Thymus (tissue), 11 donors: ENCODE measurements at regions not wholly inside any gene's neighbourhood (a gene's known extent, or its start where the extent isn't known, plus 50 kb on each side); places are given as distances from the start of the nearest gene placed in this dataset.

Experiments used
- DNase-seq, 9 donors: peaks; one replicate each; pipeline ENCODE4 v3.0.0-alpha.2; 2013; ENCODE audit warnings: low spot score in 9 of 9, low read depth in 6 of 9, missing footprints in 1 of 9
- H3K27ac ChIP-seq, 2 donors: one replicate each; pipeline ENCODE4 v1.5.1; 2013; ENCODE audit warnings: control low read depth in 1 of 2, low read depth in 1 of 2, low read length in 1 of 2, mild to moderate bottlenecking in 1 of 2, moderate library complexity in 1 of 2
- H3K27me3 ChIP-seq, 2 donors: one replicate each; pipeline ENCODE4 v1.5.1; 2013; ENCODE audit warnings: low read length in 1 of 2; ENCODE audit not compliant: control insufficient read depth in 2 of 2, insufficient read depth in 1 of 2
- H3K36me3 ChIP-seq, 2 donors: one replicate each; pipeline ENCODE4 v1.5.1; 2013; ENCODE audit warnings: low read length in 1 of 2, mild to moderate bottlenecking in 1 of 2, moderate library complexity in 1 of 2; ENCODE audit not compliant: control insufficient read depth in 2 of 2, insufficient read depth in 2 of 2
- H3K4me1 ChIP-seq, 2 donors: one replicate each; pipeline ENCODE4 v1.5.1; 2013; ENCODE audit warnings: low read length in 2 of 2; ENCODE audit not compliant: control insufficient read depth in 2 of 2, insufficient read depth in 2 of 2
- H3K4me3 ChIP-seq, 2 donors: one replicate each; pipeline ENCODE4 v1.5.1; 2013; ENCODE audit warnings: low read length in 2 of 2, control low read depth in 1 of 2, mild to moderate bottlenecking in 1 of 2
- H3K9me3 ChIP-seq, 2 donors: one replicate each; pipeline ENCODE4 v1.5.1; 2013; ENCODE audit warnings: low read length in 1 of 2, mild to moderate bottlenecking in 1 of 2; ENCODE audit not compliant: control insufficient read depth in 2 of 2, insufficient read depth in 1 of 2
- WGBS: extraction: QIAGEN DNeasy Blood & Tissue Kit; methylation state at CpG from one replicate; pipeline ENCODE4 v1.1.7; 2013; 5-methylcytosine and 5-hydroxymethylcytosine counted together
- donor health status: healthy.

DNA sequence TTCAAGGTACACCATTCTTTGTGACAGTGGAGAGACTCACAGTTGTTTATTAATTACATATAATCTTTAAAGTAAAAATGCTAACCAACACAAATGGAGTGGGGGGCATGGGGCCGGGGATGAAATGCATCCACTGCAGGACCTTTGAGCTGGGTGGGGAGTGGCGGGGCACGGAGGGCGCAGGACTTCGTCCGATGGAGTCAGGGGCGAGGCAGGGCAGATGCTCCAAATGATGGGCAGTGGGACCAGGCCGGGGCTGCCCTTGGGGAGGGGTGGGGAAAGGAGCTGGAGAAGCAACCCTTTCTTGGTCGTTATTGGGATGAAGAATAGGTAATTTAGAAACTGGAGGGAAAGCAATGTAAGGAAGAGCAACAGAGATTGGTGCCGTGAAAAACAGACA is 220.0 kb downstream of the TEX29 start:
- no peak overlapping the region for H3K4me3 ChIP-seq
- H3K27ac ChIP-seq: no peak overlapping the region
- WGBS: 97% methylated on average over 10 of the region's 10 CpGs
- no peaks in the 10 kb centered on the region for H3K4me1 ChIP-seq
- no peak for DNase-seq
- no peaks in the 10 kb centered on the region for H3K36me3 ChIP-seq
- peaks cover 2 to 27% of the 10 kb centered on the region in 2 donors for H3K27me3 ChIP-seq
- H3K9me3 ChIP-seq: no peaks in the 10 kb centered on the region

DNA sequence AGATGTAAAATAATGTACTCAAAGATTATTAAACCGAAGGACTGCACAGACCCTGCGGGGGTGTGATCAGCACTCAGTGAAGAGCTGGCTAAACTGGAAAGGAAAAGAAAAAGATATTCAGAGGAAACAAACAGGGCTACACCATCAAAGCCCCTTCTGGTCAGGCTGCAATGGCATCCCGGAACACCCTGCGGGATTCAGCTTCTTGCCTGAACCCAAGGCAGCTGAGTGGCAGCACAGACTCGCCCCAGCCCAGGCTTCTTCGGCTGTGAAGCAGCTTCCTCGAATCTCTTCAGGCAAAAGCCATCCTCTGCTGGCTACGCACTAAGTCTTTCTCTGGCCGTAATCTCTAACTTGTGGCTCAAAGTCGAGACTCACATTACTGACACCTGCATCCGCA is 220.9 kb downstream of the TEX29 start:
- WGBS: 94% methylated on average over 11 of the region's 11 CpGs
- H3K9me3 ChIP-seq: no peaks in the 10 kb centered on the region
- H3K27me3 ChIP-seq: peaks cover 0 to 18% of the 10 kb centered on the region in 2 donors
- no peaks in the 10 kb centered on the region for H3K36me3 ChIP-seq
- DNase-seq: no peak
- no peaks in the 10 kb centered on the region for H3K4me1 ChIP-seq
- H3K4me3 ChIP-seq: no peak overlapping the region
- no peak overlapping the region for H3K27ac ChIP-seq

GRCh38 chr13:111541752-111542529 is 221.5 kb downstream of the TEX29 start:
- Histone ChIP-seq H3K27ac (no peak overlapping the region), H3K9me3 (no peaks in the 10 kb centered on the region), H3K4me3 (no peak overlapping the region), H3K4me1 (no peaks in the 10 kb centered on the region), H3K27me3 (peaks cover 0 to 12% of the 10 kb centered on the region in 2 donors), H3K36me3 (no peaks in the 10 kb centered on the region)
- WGBS: 68% methylated on average over 15 of the region's 15 CpGs
- no peak for DNase-seq

GRCh38 chr13:111542530-111543341 is 222.3 kb downstream of the TEX29 start:
- DNase-seq: no peak
- WGBS: 95% methylated on average over 14 of the region's 14 CpGs
- H3K4me3 ChIP-seq: no peak overlapping the region
- no peaks in the 10 kb centered on the region for H3K36me3 ChIP-seq
- H3K4me1 ChIP-seq: no peaks in the 10 kb centered on the region
- H3K27me3 ChIP-seq: peaks cover 0 to 4% of the 10 kb centered on the region in 2 donors
- H3K9me3 ChIP-seq: no peaks in the 10 kb centered on the region
- no peak overlapping the region for H3K27ac ChIP-seq

GRCh38 chr13:111546921-111547675 is 226.7 kb downstream of the TEX29 start:
- no peak overlapping the region for H3K4me3 ChIP-seq
- no peaks in the 10 kb centered on the region for H3K36me3 ChIP-seq
- no peaks in the 10 kb centered on the region for H3K27me3 ChIP-seq
- H3K4me1 ChIP-seq: no peaks in the 10 kb centered on the region
- no peak overlapping the region for H3K27ac ChIP-seq
- WGBS: 90% methylated on average over 19 of the region's 19 CpGs
- DNase-seq: no peak
- no peaks in the 10 kb centered on the region for H3K9me3 ChIP-seq

DNA sequence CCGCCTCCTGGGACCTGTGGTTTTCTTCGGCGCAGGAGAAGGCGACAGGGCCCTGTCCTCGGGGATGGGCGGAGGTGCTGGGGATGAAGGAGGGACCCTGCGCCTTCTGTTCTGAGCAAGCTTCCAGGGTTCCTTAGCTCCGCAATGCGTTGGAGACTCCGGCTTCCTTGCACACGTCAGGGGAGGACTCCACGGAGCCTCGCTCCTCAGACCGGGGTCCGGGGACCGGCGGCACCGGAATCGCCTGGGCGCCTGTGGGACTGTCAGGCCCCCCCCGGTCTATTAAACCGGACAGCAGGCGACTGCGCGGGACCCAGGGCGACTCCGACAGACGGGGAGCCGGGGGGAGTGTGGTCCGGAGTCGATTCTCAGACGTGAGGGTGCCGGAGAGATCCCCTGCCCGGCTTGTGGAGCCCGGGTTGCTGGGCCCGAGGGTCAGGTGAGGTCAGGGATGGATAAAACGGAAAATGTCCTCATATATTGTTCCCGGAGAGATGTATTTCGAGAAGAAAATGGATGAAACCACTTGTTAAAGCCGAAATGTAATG is 227.4 kb downstream of the TEX29 start:
- Histone ChIP-seq H3K4me3 (no peak overlapping the region), H3K27ac (no peak overlapping the region), H3K9me3 (no peaks in the 10 kb centered on the region), H3K36me3 (no peaks in the 10 kb centered on the region), H3K4me1 (no peaks in the 10 kb centered on the region), H3K27me3 (no peaks in the 10 kb centered on the region)
- no peak for DNase-seq
- 97% methylated on average over 40 of the region's 40 CpGs for WGBS

GRCh38 chr13:111548301-111548700 is 227.9 kb downstream of the TEX29 start:
- WGBS: 97% methylated on average over 25 of the region's 25 CpGs
- Histone ChIP-seq H3K36me3 (no peaks in the 10 kb centered on the region), H3K9me3 (no peaks in the 10 kb centered on the region), H3K27me3 (no peaks in the 10 kb centered on the region), H3K4me3 (no peak overlapping the region), H3K27ac (no peak overlapping the region), H3K4me1 (no peaks in the 10 kb centered on the region)
- DNase-seq: no peak

DNA sequence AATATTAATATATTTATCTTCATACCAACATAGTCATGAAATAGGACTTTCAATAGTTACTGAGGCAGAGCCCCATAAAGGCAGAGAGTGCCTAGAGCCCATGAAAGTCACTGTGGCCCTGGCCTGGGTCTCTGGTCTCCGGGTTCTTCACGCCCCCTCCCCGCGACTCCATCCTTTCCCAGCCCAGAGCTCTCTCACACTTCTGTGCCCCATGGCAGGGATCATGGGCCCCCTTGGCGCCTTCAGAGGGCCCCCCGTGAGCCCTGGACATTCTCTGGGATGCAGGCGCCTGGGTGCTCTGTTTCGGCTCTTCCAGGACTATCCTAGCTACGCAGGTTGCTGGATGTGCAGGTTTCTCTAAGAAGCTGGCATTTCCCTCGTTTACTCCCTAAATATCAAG is 228.4 kb downstream of the TEX29 start:
- H3K9me3 ChIP-seq: no peaks in the 10 kb centered on the region
- H3K36me3 ChIP-seq: no peaks in the 10 kb centered on the region
- no peak overlapping the region for H3K4me3 ChIP-seq
- no peak overlapping the region for H3K27ac ChIP-seq
- H3K27me3 ChIP-seq: no peaks in the 10 kb centered on the region
- no peak for DNase-seq
- WGBS: 95% methylated on average over 10 of the region's 10 CpGs
- H3K4me1 ChIP-seq: no peaks in the 10 kb centered on the region
